ENCODE measurements at regions not wholly inside any gene's neighbourhood (a gene's known extent, or its start where the extent isn't known, plus 50 kb on each side); places are given as distances from the start of the nearest gene placed in this dataset.

DNA sequence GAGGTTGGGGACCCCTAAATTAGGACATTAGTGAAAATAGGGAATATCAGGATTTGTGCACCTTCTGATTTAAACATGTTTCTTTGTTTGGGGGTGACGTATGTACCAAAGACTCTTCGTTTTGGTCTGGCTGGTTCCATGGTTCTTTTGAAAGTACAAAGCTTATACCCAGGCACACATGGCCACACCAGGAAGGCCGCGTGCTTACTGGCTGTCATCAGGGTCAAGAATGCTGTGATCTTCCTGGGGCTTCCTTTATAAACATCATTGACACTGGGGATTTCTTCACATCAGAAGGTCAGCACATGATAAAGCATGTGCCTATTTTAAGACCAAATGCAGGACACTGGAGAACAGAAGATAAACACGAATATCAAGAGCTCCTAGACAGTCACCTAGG lies 230.6 kb upstream of the ID2 start:
- TF ChIP-seq, protein P1, sequence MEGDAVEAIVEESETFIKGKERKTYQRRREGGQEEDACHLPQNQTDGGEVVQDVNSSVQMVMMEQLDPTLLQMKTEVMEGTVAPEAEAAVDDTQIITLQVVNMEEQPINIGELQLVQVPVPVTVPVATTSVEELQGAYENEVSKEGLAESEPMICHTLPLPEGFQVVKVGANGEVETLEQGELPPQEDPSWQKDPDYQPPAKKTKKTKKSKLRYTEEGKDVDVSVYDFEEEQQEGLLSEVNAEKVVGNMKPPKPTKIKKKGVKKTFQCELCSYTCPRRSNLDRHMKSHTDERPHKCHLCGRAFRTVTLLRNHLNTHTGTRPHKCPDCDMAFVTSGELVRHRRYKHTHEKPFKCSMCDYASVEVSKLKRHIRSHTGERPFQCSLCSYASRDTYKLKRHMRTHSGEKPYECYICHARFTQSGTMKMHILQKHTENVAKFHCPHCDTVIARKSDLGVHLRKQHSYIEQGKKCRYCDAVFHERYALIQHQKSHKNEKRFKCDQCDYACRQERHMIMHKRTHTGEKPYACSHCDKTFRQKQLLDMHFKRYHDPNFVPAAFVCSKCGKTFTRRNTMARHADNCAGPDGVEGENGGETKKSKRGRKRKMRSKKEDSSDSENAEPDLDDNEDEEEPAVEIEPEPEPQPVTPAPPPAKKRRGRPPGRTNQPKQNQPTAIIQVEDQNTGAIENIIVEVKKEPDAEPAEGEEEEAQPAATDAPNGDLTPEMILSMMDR (IDR thresholded peaks at IDR 0.05), result no peak
- TF ChIP-seq POLR2A (IDR thresholded peaks at IDR 0.05), result no peak
